Spleen (tissue), 7 donors: ENCODE measurements at regions not wholly inside any gene's neighbourhood (a gene's known extent, or its start where the extent isn't known, plus 50 kb on each side); places are given as distances from the start of the nearest gene placed in this dataset.

ENCODE experiments used
- POLR2A ChIP-seq, 3 donors: fragments of 450-650 bp; IDR thresholded peaks; one replicate each; pipeline ENCODE4 v1.5.1; 2017; ENCODE audit warnings: antibody characterized with exemption in 3 of 3, mild to moderate bottlenecking in 1 of 3
- TF ChIP-seq, protein P1 (sequence below), 11 experiments: fragments of 200-600 bp in 7 of 11; fragments of 450-650 bp in 4 of 11; sonication (generic) in 4 of 11; IDR thresholded peaks in 8 of 11; conservative IDR thresholded peaks in 3 of 11; 1 replicate in 7 of 11; 2 replicates in 4 of 11; pipeline versions ENCODE4 v1.4.0 to v1.8.0; 2016 to 2021; ENCODE audit warnings: antibody characterized with exemption in 11 of 11, inconsistent platforms in 4 of 11, mild to moderate bottlenecking in 1 of 11
- donor health status: DM: no; HTN: no; CAD: no; lungs with moderate emphysema.
- donor health status: DM: no; HTN: no; CAD: no.
- donor health status: DM: no; HTN: no; CAD: no.

DNA sequence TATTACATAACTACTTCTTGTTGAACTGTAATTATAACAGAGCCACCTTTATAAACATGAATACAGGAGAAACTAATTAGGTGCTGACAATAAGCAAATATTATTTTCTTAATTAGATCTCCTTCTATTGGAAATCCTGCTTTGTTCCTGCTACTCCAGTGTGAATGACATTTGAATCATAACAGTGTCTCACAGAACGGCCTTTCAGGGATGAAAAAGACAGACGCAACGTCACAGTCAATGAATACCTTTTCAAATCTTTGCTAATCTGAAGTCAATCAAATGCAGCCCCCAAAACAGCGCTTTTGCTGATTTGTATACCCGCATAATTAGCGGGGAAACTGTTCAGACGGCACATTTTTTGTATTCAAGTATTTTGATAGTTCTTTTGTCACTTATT lies 240.4 kb upstream of the CDH8 start:
- TF ChIP-seq, protein P1, sequence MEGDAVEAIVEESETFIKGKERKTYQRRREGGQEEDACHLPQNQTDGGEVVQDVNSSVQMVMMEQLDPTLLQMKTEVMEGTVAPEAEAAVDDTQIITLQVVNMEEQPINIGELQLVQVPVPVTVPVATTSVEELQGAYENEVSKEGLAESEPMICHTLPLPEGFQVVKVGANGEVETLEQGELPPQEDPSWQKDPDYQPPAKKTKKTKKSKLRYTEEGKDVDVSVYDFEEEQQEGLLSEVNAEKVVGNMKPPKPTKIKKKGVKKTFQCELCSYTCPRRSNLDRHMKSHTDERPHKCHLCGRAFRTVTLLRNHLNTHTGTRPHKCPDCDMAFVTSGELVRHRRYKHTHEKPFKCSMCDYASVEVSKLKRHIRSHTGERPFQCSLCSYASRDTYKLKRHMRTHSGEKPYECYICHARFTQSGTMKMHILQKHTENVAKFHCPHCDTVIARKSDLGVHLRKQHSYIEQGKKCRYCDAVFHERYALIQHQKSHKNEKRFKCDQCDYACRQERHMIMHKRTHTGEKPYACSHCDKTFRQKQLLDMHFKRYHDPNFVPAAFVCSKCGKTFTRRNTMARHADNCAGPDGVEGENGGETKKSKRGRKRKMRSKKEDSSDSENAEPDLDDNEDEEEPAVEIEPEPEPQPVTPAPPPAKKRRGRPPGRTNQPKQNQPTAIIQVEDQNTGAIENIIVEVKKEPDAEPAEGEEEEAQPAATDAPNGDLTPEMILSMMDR (IDR thresholded peaks at IDR 0.05 in 8 of 11, conservative IDR thresholded peaks at IDR 0.05 in 3 of 11): no peak
- TF ChIP-seq POLR2A (IDR thresholded peaks at IDR 0.05): no peak
